Lower leg skin (tissue), 4 donors: ENCODE measurements at regions not wholly inside any gene's neighbourhood (a gene's known extent, or its start where the extent isn't known, plus 50 kb on each side); places are given as distances from the start of the nearest gene placed in this dataset.
"Not testable (repeated sequence)": the region's sequence is repeated elsewhere in the genome, so short reads cannot be mapped to it uniquely, and the experiment has no call there.

ENCODE experiments used
- DNase-seq, 2 donors: peaks; one replicate each; pipeline ENCODE4 v3.0.0-alpha.2; 2019; ENCODE audit warnings: low spot score in 2 of 2
- H3K4me3 ChIP-seq: fragments of 200-600 bp; sonication (generic); 2 replicates; pipeline ENCODE4 v1.5.1; 2017; ENCODE audit warnings: mild to moderate bottlenecking, low read depth; ENCODE audit not compliant: poor library complexity, severe bottlenecking
- CTCF ChIP-seq, 3 donors: fragments of 450-650 bp; IDR thresholded peaks; one replicate each; pipeline ENCODE4 v1.5.1; 2016; ENCODE audit warnings: antibody characterized with exemption in 3 of 3, mild to moderate bottlenecking in 3 of 3, moderate library complexity in 2 of 3
- POLR2A ChIP-seq, 2 donors: fragments of 450-650 bp; IDR thresholded peaks; one replicate each; pipeline ENCODE4 v1.6.1; 2016 to 2017; ENCODE audit warnings: antibody characterized with exemption in 2 of 2, mild to moderate bottlenecking in 1 of 2, moderate library complexity in 1 of 2
- WGBS, 2 donors: methylation state at CpG; one replicate each; pipeline ENCODE4 v1.1.5; 2018; 5-methylcytosine and 5-hydroxymethylcytosine counted together
- intact Hi-C: fragments of 100-400 bp; cut with DNase I; formaldehyde crosslinking; loops from one replicate; pipeline ENCODE4 v1.15.0; 2023; ENCODE audit warnings: low total_unique reads

GRCh38 chr16:77514500-77515220, 79.8 kb upstream of the ADAMTS18 start:
- DNase-seq: no peak
- no peak for TF ChIP-seq CTCF (IDR thresholded peaks at IDR 0.05)
- WGBS, 2 donors: 70 to 71% methylated on average over 5 of the region's 5 CpGs
- H3K4me3 ChIP-seq: no peak overlapping the region
- intact Hi-C loops: no loop called here

GRCh38 chr16:77525226-77525625, 90.4 kb upstream of the ADAMTS18 start:
- intact Hi-C loops, DNase-seq, H3K4me3 ChIP-seq: not testable (repeated sequence)
- WGBS, 2 donors: 75 to 92% methylated on average over 6 of the region's 6 CpGs

- TF ChIP-seq POLR2A (IDR thresholded peaks at IDR 0.05): no peak
- TF ChIP-seq CTCF (IDR thresholded peaks at IDR 0.05): no peak
- H3K4me3 ChIP-seq: no peak overlapping the region
- whole genome bisulfite sequencing, 2 donors: 33 to 44% methylated on average over 1 of the region's 1 CpG
- intact Hi-C loops: no loop called here
- DNase-seq: no peak
Observed at GRCh38 chr16:77531752-77532151, 96.9 kb upstream of the ADAMTS18 start.

- DNase-seq: no peak
- WGBS, 2 donors: 70 to 87% methylated on average over 5 of the region's 5 CpGs
- intact Hi-C loops: no loop called here
- H3K4me3 ChIP-seq: no peak overlapping the region
- TF ChIP-seq POLR2A (IDR thresholded peaks at IDR 0.05): no peak
- TF ChIP-seq CTCF (IDR thresholded peaks at IDR 0.05): no peak
Observed at GRCh38 chr16:77536809-77537208, 102.0 kb upstream of the ADAMTS18 start.

- no peak for TF ChIP-seq POLR2A (IDR thresholded peaks at IDR 0.05)
- no peak for TF ChIP-seq CTCF (IDR thresholded peaks at IDR 0.05)
- no peak overlapping the region for H3K4me3 ChIP-seq
- intact Hi-C loops: no loop called here
- no peak for DNase-seq
- 49 to 64% methylated on average over 3 of the region's 3 CpGs for WGBS, 2 donors
Observed at GRCh38 chr16:77539421-77540034, 104.7 kb upstream of the ADAMTS18 start.

- no peak for DNase-seq
- H3K4me3 ChIP-seq: no peak overlapping the region
- intact Hi-C loops: no loop called here
- WGBS, 2 donors: 37 to 43% methylated on average over 2 of the region's 2 CpGs
- TF ChIP-seq CTCF (IDR thresholded peaks at IDR 0.05) (no peak), POLR2A (IDR thresholded peaks at IDR 0.05) (no peak)
Observed at GRCh38 chr16:77540646-77541045, 105.8 kb upstream of the ADAMTS18 start.
